GM10266 (cell line): ENCODE measurements at regions not wholly inside any gene's neighbourhood (a gene's known extent, or its start where the extent isn't known, plus 50 kb on each side); places are given as distances from the start of the nearest gene placed in this dataset.

ENCODE experiments used
- DNase-seq: peaks from one replicate; pipeline ENCODE4 v3.0.0; 2012; ENCODE audit errors: extremely low spot score
- CTCF ChIP-seq: IDR thresholded peaks from 2 replicates; pipeline ENCODE4 v1.5.1; 2012; ENCODE audit warnings: mild to moderate bottlenecking, low read depth; ENCODE audit not compliant: control insufficient read depth, insufficient read depth; ENCODE audit errors: missing control alignments

- DNase-seq: no peak
- TF ChIP-seq CTCF: no peak
These were observed 348.6 kb upstream of the SLC24A2 start for GRCh38 chr9:20137425-20137824.

- DNase-seq: no peak
- no peak for TF ChIP-seq CTCF
These were observed 346.4 kb upstream of the SLC24A2 start for GRCh38 chr9:20135119-20135697.

- TF ChIP-seq CTCF: no peak
- no peak for DNase-seq
These were observed 336.9 kb upstream of the SLC24A2 start for GRCh38 chr9:20125727-20126126.

- no peak for TF ChIP-seq CTCF
- DNase-seq: no peak
These were observed 330.7 kb upstream of the SLC24A2 start for GRCh38 chr9:20119566-20119965.

GRCh38 chr9:20117986-20118385 lies 329.1 kb upstream of the SLC24A2 start:
- DNase-seq: no peak
- no peak for TF ChIP-seq CTCF

GRCh38 chr9:20117482-20117881 lies 328.6 kb upstream of the SLC24A2 start:
- DNase-seq: no peak
- TF ChIP-seq CTCF: no peak

GRCh38 chr9:20114974-20115373 lies 326.1 kb upstream of the SLC24A2 start:
- no peak for TF ChIP-seq CTCF

More at GRCh38 chr9:20114974-20115373, 326.1 kb upstream of the SLC24A2 start:
- no peak for DNase-seq
